ENCODE measurements at regions not wholly inside any gene's neighbourhood (a gene's known extent, or its start where the extent isn't known, plus 50 kb on each side); places are given as distances from the start of the nearest gene placed in this dataset.

- CTCF ChIA-PET: interaction anchor here (0.7 kb wide), 3 partner anchors 14 to 341 kb away, joined by 3 to 5 read pairs (median 4); no protein-coding TSS in a partner anchor
- peak; percentile 71 for ATAC-seq
- TF ChIP-seq MLX (CRISPR knock-in tag; IDR thresholded peaks at IDR 0.05) (no peak), ZNF671 (CRISPR knock-in tag; IDR thresholded peaks at IDR 0.05) (no peak), STAT6 (CRISPR knock-in tag; conservative IDR thresholded peaks at IDR 0.05; ENCODE audit: low read depth) (no peak), FOXP4 (CRISPR knock-in tag; IDR thresholded peaks at IDR 0.05) (no peak), NFATC4 (CRISPR knock-in tag; IDR thresholded peaks at IDR 0.05) (no peak), AFF4 (CRISPR knock-in tag; IDR thresholded peaks at IDR 0.05; ENCODE audit: borderline replicate concordance) (no peak), TEAD4 (CRISPR knock-in tag; IDR thresholded peaks at IDR 0.05) (no peak), E2F4 (CRISPR knock-in tag; IDR thresholded peaks at IDR 0.05; ENCODE audit: borderline replicate concordance, low read depth) (no peak), ZNF317 (CRISPR knock-in tag; IDR thresholded peaks at IDR 0.05; ENCODE audit: borderline replicate concordance, low read depth) (no peak), PREB (CRISPR knock-in tag; IDR thresholded peaks at IDR 0.05; ENCODE audit: borderline replicate concordance) (no peak), HMGXB4 (CRISPR knock-in tag; IDR thresholded peaks at IDR 0.05) (no peak), CREB1 (CRISPR knock-in tag; IDR thresholded peaks at IDR 0.05) (no peak), HMGA2 (CRISPR knock-in tag; IDR thresholded peaks at IDR 0.05) (no peak), ZNF219 (CRISPR knock-in tag; IDR thresholded peaks at IDR 0.05; ENCODE audit: borderline replicate concordance) (no peak), ZNF263 (CRISPR knock-in tag; IDR thresholded peaks at IDR 0.05; ENCODE audit: low read depth) (no peak), OVOL2 (CRISPR knock-in tag; IDR thresholded peaks at IDR 0.05; ENCODE audit: borderline replicate concordance) (no peak), ZBTB43 (CRISPR knock-in tag; IDR thresholded peaks at IDR 0.05) (no peak), RELA (CRISPR knock-in tag; IDR thresholded peaks at IDR 0.05; ENCODE audit: borderline replicate concordance) (no peak), ZNF416 (CRISPR knock-in tag; IDR thresholded peaks at IDR 0.05) (no peak), GTF2I (CRISPR knock-in tag; conservative IDR thresholded peaks at IDR 0.05) (no peak)
Measured at GRCh38 chr18:50492097-50492496, 67.8 kb upstream of the MAPK4 start.

More at GRCh38 chr18:50492097-50492496, 67.8 kb upstream of the MAPK4 start:
- Mint-ChIP-seq H3K4me3 (no peak overlapping the region), H3K27me3 (ENCODE audit: low read depth) (no peaks in the 10 kb centered on the region; the same call in 1 of the 2 replicates), H3K9me3 (peaks cover 52% of the 10 kb centered on the region), H3K36me3 (peaks cover 8% of the 10 kb centered on the region), H3K4me1 (no peaks in the 10 kb centered on the region), H3K27ac (no peak overlapping the region)
- no peak for DNase-seq (ENCODE audit: low spot score)
- POLR2A ChIA-PET: interaction anchor here (0.6 kb wide), 1 partner anchor 86 kb away, joined by 3 read pairs; no protein-coding TSS in a partner anchor

All from WTC11 (cell line).